PC-3 (cell line): ENCODE measurements at regions not wholly inside any gene's neighbourhood (a gene's known extent, or its start where the extent isn't known, plus 50 kb on each side); places are given as distances from the start of the nearest gene placed in this dataset.

Source experiments
- ATAC-seq: fragments of 200-7000 bp; cut with Tn5 transposase; 2 replicates; pipeline ENCODE4 v1.9.1; 2020; ENCODE audit warnings: mild to moderate bottlenecking, moderate library complexity
- BruUV-seq: library from RNA; stranded (reverse); fragments of 400-500 nt; replicated peaks from 2 replicates; lab custom pipeline; 2021; lab: Mats Ljungman, UMichigan
- CTCF ChIA-PET: fragments of 300-600 bp; sonication (Branson Sonifier 250); formaldehyde crosslinking; loops from one replicate; lab custom pipeline; 2022; ENCODE audit warnings: antibody characterized with exemption; lab: Charles Lee
- POLR2A ChIA-PET: fragments of 300-600 bp; sonication (Branson Sonifier 250); formaldehyde crosslinking; loops from one replicate; lab custom pipeline; 2022; ENCODE audit warnings: antibody characterized with exemption; ENCODE audit not compliant: unreplicated experiment; lab: Charles Lee
- DNase-seq: peaks from one replicate; pipeline ENCODE4 v3.0.0-alpha.2; 2015
- H2AFZ ChIP-seq: fragments of 300-600 bp; sonication (generic); 2 replicates; pipeline ENCODE4 v1.6.0; 2016; ENCODE audit warnings: antibody characterized with exemption, low read length
- H3F3A ChIP-seq: fragments of 300-600 bp; sonication (generic); one replicate; pipeline ENCODE4 v1.6.0; 2017; ENCODE audit warnings: antibody characterized with exemption, low read length, control low read depth, mild to moderate bottlenecking; ENCODE audit not compliant: unreplicated experiment
- H3K27ac ChIP-seq: fragments of 300-600 bp; sonication (generic); 2 replicates; pipeline ENCODE4 v1.5.1; 2016; ENCODE audit warnings: mild to moderate bottlenecking, low read length
- H3K27me3 ChIP-seq: fragments of 300-600 bp; sonication (generic); 2 replicates; pipeline ENCODE4 v1.6.1; 2016; ENCODE audit warnings: low read length, mixed read lengths
- H3K36me3 ChIP-seq: fragments of 300-600 bp; sonication (generic); 2 replicates; pipeline ENCODE4 v1.6.1; 2016; ENCODE audit warnings: low read depth, mixed run types, low read length, mixed read lengths
- H3K4me1 ChIP-seq: fragments of 300-600 bp; sonication (generic); 2 replicates; pipeline ENCODE4 v1.5.1; 2016; ENCODE audit warnings: low read length; ENCODE audit not compliant: insufficient read depth
- H3K4me2 ChIP-seq: fragments of 300-600 bp; sonication (generic); 2 replicates; pipeline ENCODE4 v1.6.0; 2016; ENCODE audit warnings: low read length
- H3K4me3 ChIP-seq: fragments of 300-600 bp; sonication (generic); 2 replicates; pipeline ENCODE4 v1.5.1; 2016; ENCODE audit warnings: mild to moderate bottlenecking, low read length, mixed read lengths
- H3K79me2 ChIP-seq: fragments of 300-600 bp; sonication (generic); 2 replicates; pipeline ENCODE4 v1.6.1; 2017; ENCODE audit warnings: low read length, mixed read lengths
- H3K9ac ChIP-seq: fragments of 300-600 bp; sonication (generic); 2 replicates; pipeline ENCODE4 v1.6.0; 2016; ENCODE audit warnings: mild to moderate bottlenecking, low read length
- H3K9me2 ChIP-seq: fragments of 300-600 bp; sonication (generic); replicated peaks from 2 replicates; pipeline ENCODE4 v1.6.1; 2016; ENCODE audit warnings: mixed run types, low read length, mixed read lengths
- H3K9me3 ChIP-seq: fragments of 300-600 bp; sonication (generic); 2 replicates; pipeline ENCODE4 v1.6.1; 2016; ENCODE audit warnings: low read length, mixed read lengths
- H4K20me1 ChIP-seq: fragments of 300-600 bp; sonication (generic); 2 replicates; pipeline ENCODE4 v1.6.1; 2016; ENCODE audit warnings: low read length, mixed read lengths
- CTCF ChIP-seq: fragments of 300-600 bp; sonication (generic); conservative IDR thresholded peaks from 2 replicates; pipeline ENCODE4 v1.5.1; 2017; ENCODE audit warnings: antibody characterized with exemption, low read depth, mild to moderate bottlenecking, low read length
- EZH2 ChIP-seq: fragments of 300-600 bp; sonication (generic); IDR thresholded peaks from one replicate; pipeline ENCODE4 v1.6.1; 2017; ENCODE audit warnings: antibody characterized with exemption, mild to moderate bottlenecking, low read length; ENCODE audit not compliant: unreplicated experiment
- EZH2phosphoT487 ChIP-seq: fragments of 300-600 bp; sonication (generic); IDR thresholded peaks from 2 replicates; pipeline ENCODE4 v1.6.1; 2018; ENCODE audit warnings: mild to moderate bottlenecking, antibody characterized with exemption, low read length, borderline replicate concordance
- intact Hi-C: fragments of 100-400 bp; cut with micrococcal nuclease; formaldehyde crosslinking; loops from 2 replicates; pipeline ENCODE4 v1.9.0; 2023

- CTCF ChIA-PET = interaction anchor here (0.6 kb wide), 1 partner anchor 1364 kb away, joined by 4 read pairs; no protein-coding TSS in a partner anchor
- no peak overlapping the region for H2AFZ ChIP-seq
Observed at GRCh38 chr7:152989889-152990380, 230.4 kb downstream of the ACTR3B start.

GRCh38 chr7:152998420-152998819 lies 238.9 kb downstream of the ACTR3B start:
- H3K36me3 ChIP-seq = no peaks in the 10 kb centered on the region
- no peaks in the 10 kb centered on the region for H3K4me1 ChIP-seq
- H3K4me2 ChIP-seq = no peak overlapping the region
- H4K20me1 ChIP-seq = no peaks in the 10 kb centered on the region
- TF ChIP-seq CTCF = no peak
- TF ChIP-seq EZH2phosphoT487 = no peak
- TF ChIP-seq EZH2 = no peak
- ChIA-PET CTCF (no interaction called here), POLR2A (no interaction called here)
- H3K9ac ChIP-seq = no peak overlapping the region
- no peaks in the 10 kb centered on the region for H3K27me3 ChIP-seq
- BruUV-seq = no TSS peak
- DNase-seq (no peak), ATAC-seq (no peak)
- H3K4me3 ChIP-seq = no peak overlapping the region
- H3K79me2 ChIP-seq = no peaks in the 10 kb centered on the region
- H3K27ac ChIP-seq = no peak overlapping the region
- H3K9me3 ChIP-seq = no peaks in the 10 kb centered on the region
- no peaks in the 10 kb centered on the region for H3K9me2 ChIP-seq
- H3F3A ChIP-seq = no peaks in the 10 kb centered on the region
- intact Hi-C loops = no loop called here
- H2AFZ ChIP-seq = no peak overlapping the region

More at GRCh38 chr7:152989889-152990380, 230.4 kb downstream of the ACTR3B start:
- intact Hi-C loops = no loop called here
- Histone ChIP-seq H3K4me3 (no peak overlapping the region), H3K9me2 (no peaks in the 10 kb centered on the region), H3K79me2 (no peaks in the 10 kb centered on the region), H4K20me1 (no peaks in the 10 kb centered on the region), H3K27ac (no peak overlapping the region), H3F3A (no peaks in the 10 kb centered on the region), H3K27me3 (no peaks in the 10 kb centered on the region), H3K9me3 (no peaks in the 10 kb centered on the region), H3K36me3 (no peaks in the 10 kb centered on the region), H3K9ac (no peak overlapping the region), H3K4me2 (no peak overlapping the region), H3K4me1 (no peaks in the 10 kb centered on the region)
- no peak for DNase-seq
- no TSS peak for BruUV-seq
- TF ChIP-seq CTCF = no peak
- no peak for TF ChIP-seq EZH2phosphoT487
- no peak for TF ChIP-seq EZH2
- ATAC-seq = no peak
- POLR2A ChIA-PET = no interaction called here

DNA sequence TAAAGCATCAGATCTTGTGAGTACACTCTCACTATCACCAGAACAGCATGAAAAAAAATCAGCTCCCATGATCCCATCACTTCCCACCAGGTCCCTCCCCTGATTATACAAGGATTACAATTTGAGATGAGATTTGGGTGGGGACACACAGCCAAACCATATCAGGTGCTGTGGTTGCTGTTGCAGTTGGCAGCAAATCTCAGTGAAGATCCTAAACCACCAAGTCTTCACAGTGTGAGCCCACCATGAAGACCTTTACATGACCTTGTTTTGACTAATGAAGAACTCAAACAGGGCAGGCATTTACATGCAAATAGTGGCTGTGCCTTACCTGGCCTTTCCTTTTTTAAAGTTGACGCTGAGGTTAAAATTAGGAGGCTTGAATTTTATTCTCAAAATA lies 242.6 kb downstream of the ACTR3B start:
- Histone ChIP-seq H3K27me3 (peaks cover 30% of the 10 kb centered on the region), H3K4me3 (no peak overlapping the region), H3K9ac (no peak overlapping the region), H3K27ac (no peak overlapping the region), H2AFZ (no peak overlapping the region), H3K9me2 (no peaks in the 10 kb centered on the region), H3K79me2 (no peaks in the 10 kb centered on the region), H3F3A (no peaks in the 10 kb centered on the region), H4K20me1 (no peaks in the 10 kb centered on the region), H3K36me3 (no peaks in the 10 kb centered on the region), H3K4me1 (no peaks in the 10 kb centered on the region), H3K9me3 (no peaks in the 10 kb centered on the region), H3K4me2 (no peak overlapping the region)
- CTCF ChIA-PET = no interaction called here
- no peak for DNase-seq
- intact Hi-C loops = no loop called here
- BruUV-seq = no TSS peak
- no peak for ATAC-seq
- TF ChIP-seq EZH2phosphoT487 (no peak), CTCF (no peak), EZH2 (no peak)
- POLR2A ChIA-PET = no interaction called here
